SK-N-SH treated with all-trans-retinoic acid at 6 μM for 48 hours (cell line): ENCODE measurements at regions not wholly inside any gene's neighbourhood (a gene's known extent, or its start where the extent isn't known, plus 50 kb on each side); places are given as distances from the start of the nearest gene placed in this dataset.

Experiments used
- ATAC-seq: fragments of 200-7000 bp; cut with Tn5 transposase; 3 replicates; pipeline ENCODE4 v1.9.1; 2020; ENCODE audit warnings: mild to moderate bottlenecking, moderate library complexity
- ARNTL ChIP-seq: fragments of 450-650 bp; formaldehyde crosslinking; IDR thresholded peaks from 2 replicates; pipeline ENCODE4 v1.5.0; 2020; ENCODE audit warnings: low read depth, mild to moderate bottlenecking, moderate library complexity, borderline replicate concordance
- BACH2 ChIP-seq: fragments of 250-450 bp; sonication (Bioruptor Pico); IDR thresholded peaks from 2 replicates; pipeline ENCODE4 v1.9.0; 2021; ENCODE audit warnings: mild to moderate bottlenecking, borderline replicate concordance
- CREB5 ChIP-seq: fragments of 250-450 bp; sonication (Bioruptor Pico); IDR thresholded peaks from 2 replicates; pipeline ENCODE4 v1.5.1; 2020; ENCODE audit warnings: low read depth, mild to moderate bottlenecking, moderate library complexity
- CSRNP3 ChIP-seq: fragments of 250-450 bp; sonication (Bioruptor Pico); IDR thresholded peaks from 2 replicates; pipeline ENCODE4 v1.5.1; 2021; ENCODE audit warnings: mild to moderate bottlenecking, moderate library complexity
- ESRRG ChIP-seq: fragments of 250-450 bp; sonication (Bioruptor Pico); IDR thresholded peaks from 2 replicates; pipeline ENCODE4 v1.6.1; 2021; ENCODE audit warnings: mild to moderate bottlenecking
- GLIS3 ChIP-seq: fragments of 250-450 bp; sonication (Bioruptor Pico); IDR thresholded peaks from 2 replicates; pipeline ENCODE4 v1.5.0; 2020; ENCODE audit warnings: mild to moderate bottlenecking, moderate library complexity
- ISL1 ChIP-seq: fragments of 250-450 bp; sonication (Bioruptor Pico); IDR thresholded peaks from 2 replicates; pipeline ENCODE4 v2.1.2; 2022; ENCODE audit warnings: mild to moderate bottlenecking, moderate library complexity
- OSR1 ChIP-seq: fragments of 250-450 bp; sonication (Bioruptor Pico); IDR thresholded peaks from 2 replicates; pipeline ENCODE4 v1.8.0; 2022; ENCODE audit warnings: moderate library complexity, mild to moderate bottlenecking, inconsistent platforms
- PATZ1 ChIP-seq: fragments of 250-450 bp; sonication (Bioruptor Pico); IDR thresholded peaks from 2 replicates; pipeline ENCODE4 v1.8.0; 2020; ENCODE audit warnings: mild to moderate bottlenecking, moderate library complexity, borderline replicate concordance
- POU6F1 ChIP-seq: fragments of 250-450 bp; sonication (Bioruptor Pico); IDR thresholded peaks from 2 replicates; pipeline ENCODE4 v1.8.0; 2021; ENCODE audit warnings: low read depth, mild to moderate bottlenecking, moderate library complexity, borderline replicate concordance
- PPARA ChIP-seq: fragments of 250-450 bp; sonication (Bioruptor Pico); IDR thresholded peaks from 2 replicates; pipeline ENCODE4 v1.5.0; 2020; ENCODE audit warnings: mild to moderate bottlenecking, borderline replicate concordance
- RARB ChIP-seq: fragments of 250-450 bp; sonication (Bioruptor Pico); IDR thresholded peaks from 2 replicates; pipeline ENCODE4 v1.8.0; 2021; ENCODE audit warnings: mild to moderate bottlenecking, moderate library complexity
- SNAI2 ChIP-seq: fragments of 250-450 bp; sonication (Bioruptor Pico); IDR thresholded peaks from 2 replicates; pipeline ENCODE4 v1.5.0; 2020; ENCODE audit warnings: mild to moderate bottlenecking, moderate library complexity
- TCF4 ChIP-seq: fragments of 250-450 bp; sonication (Bioruptor Pico); IDR thresholded peaks from 2 replicates; pipeline ENCODE4 v1.8.0; 2021; ENCODE audit warnings: mild to moderate bottlenecking, moderate library complexity, borderline replicate concordance
- TOX ChIP-seq: fragments of 250-450 bp; sonication (Bioruptor Pico); IDR thresholded peaks from 2 replicates; pipeline ENCODE4 v1.8.0; 2021; ENCODE audit warnings: mild to moderate bottlenecking, moderate library complexity, borderline replicate concordance
- TSHZ2 ChIP-seq: fragments of 250-450 bp; sonication (Bioruptor Pico); IDR thresholded peaks from 2 replicates; pipeline ENCODE4 v1.5.0; 2020; ENCODE audit warnings: mild to moderate bottlenecking, moderate library complexity
- ZC3H10 ChIP-seq: fragments of 250-450 bp; sonication (Bioruptor Pico); IDR thresholded peaks from 2 replicates; pipeline ENCODE4 v1.5.1; 2021; ENCODE audit warnings: mild to moderate bottlenecking, moderate library complexity
- ZFP3 ChIP-seq: fragments of 250-450 bp; sonication (Bioruptor Pico); IDR thresholded peaks from 2 replicates; pipeline ENCODE4 v1.5.0; 2020; ENCODE audit warnings: mild to moderate bottlenecking, moderate library complexity
- ZFP30 ChIP-seq: fragments of 450-650 bp; formaldehyde crosslinking; IDR thresholded peaks from 2 replicates; pipeline ENCODE4 v1.5.0; 2022; ENCODE audit warnings: mild to moderate bottlenecking, moderate library complexity
- ZNF565 ChIP-seq: fragments of 450-650 bp; formaldehyde crosslinking; conservative IDR thresholded peaks from 2 replicates; pipeline ENCODE4 v1.5.0; 2020; ENCODE audit warnings: low read depth, mild to moderate bottlenecking, moderate library complexity
- ZNF70 ChIP-seq: fragments of 450-650 bp; formaldehyde crosslinking; IDR thresholded peaks from 2 replicates; pipeline ENCODE4 v1.5.0; 2020; ENCODE audit warnings: mild to moderate bottlenecking, moderate library complexity
- ZNF8 ChIP-seq: fragments of 450-650 bp; formaldehyde crosslinking; IDR thresholded peaks from 2 replicates; pipeline ENCODE4 v1.5.0; 2020; ENCODE audit warnings: mild to moderate bottlenecking, moderate library complexity

- no peak for ATAC-seq
- no peak for TF ChIP-seq ZC3H10 (CRISPR knock-in tag)
- no peak for TF ChIP-seq ZFP30 (CRISPR knock-in tag)
- no peak for TF ChIP-seq TCF4 (CRISPR knock-in tag)
- no peak for TF ChIP-seq OSR1 (CRISPR knock-in tag)
- TF ChIP-seq ZFP3 (CRISPR knock-in tag) = no peak
- TF ChIP-seq ZNF8 (CRISPR knock-in tag) = no peak
- TF ChIP-seq ESRRG (CRISPR knock-in tag) = no peak
- no peak for TF ChIP-seq BACH2 (CRISPR knock-in tag)
- no peak for TF ChIP-seq SNAI2 (CRISPR knock-in tag)
- TF ChIP-seq CREB5 (CRISPR knock-in tag) = no peak
- TF ChIP-seq ARNTL = no peak
These were observed 84.8 kb downstream of the IRF8 start for GRCh38 chr16:85983606-85984230.

- ATAC-seq = no peak
- TF ChIP-seq TSHZ2 (CRISPR knock-in tag) (no peak), ARNTL (no peak), ESRRG (CRISPR knock-in tag) (no peak), CSRNP3 (CRISPR knock-in tag) (no peak), ZNF565 (CRISPR knock-in tag) (no peak), SNAI2 (CRISPR knock-in tag) (no peak), ISL1 (CRISPR knock-in tag) (no peak), CREB5 (CRISPR knock-in tag) (no peak), TOX (CRISPR knock-in tag) (no peak), OSR1 (CRISPR knock-in tag) (no peak), ZC3H10 (CRISPR knock-in tag) (no peak), PATZ1 (CRISPR knock-in tag) (no peak), ZNF70 (no peak), TCF4 (CRISPR knock-in tag) (no peak), PPARA (CRISPR knock-in tag) (no peak), RARB (no peak), BACH2 (CRISPR knock-in tag) (no peak)
These were observed 85.4 kb downstream of the IRF8 start for GRCh38 chr16:85984231-85984880.

- no peak for ATAC-seq
- TF ChIP-seq OSR1 (CRISPR knock-in tag) (no peak), TOX (CRISPR knock-in tag) (no peak), ESRRG (CRISPR knock-in tag) (no peak), PATZ1 (CRISPR knock-in tag) (no peak), SNAI2 (CRISPR knock-in tag) (no peak), TCF4 (CRISPR knock-in tag) (no peak), ZFP3 (CRISPR knock-in tag) (no peak), POU6F1 (CRISPR knock-in tag) (no peak), ISL1 (CRISPR knock-in tag) (no peak), ZNF70 (no peak), GLIS3 (no peak), ARNTL (no peak), BACH2 (CRISPR knock-in tag) (no peak), ZC3H10 (CRISPR knock-in tag) (no peak)
These were observed 86.0 kb downstream of the IRF8 start for GRCh38 chr16:85984947-85985451.
